ENCODE measurements at regions not wholly inside any gene's neighbourhood (a gene's known extent, or its start where the extent isn't known, plus 50 kb on each side); places are given as distances from the start of the nearest gene placed in this dataset.

DNA sequence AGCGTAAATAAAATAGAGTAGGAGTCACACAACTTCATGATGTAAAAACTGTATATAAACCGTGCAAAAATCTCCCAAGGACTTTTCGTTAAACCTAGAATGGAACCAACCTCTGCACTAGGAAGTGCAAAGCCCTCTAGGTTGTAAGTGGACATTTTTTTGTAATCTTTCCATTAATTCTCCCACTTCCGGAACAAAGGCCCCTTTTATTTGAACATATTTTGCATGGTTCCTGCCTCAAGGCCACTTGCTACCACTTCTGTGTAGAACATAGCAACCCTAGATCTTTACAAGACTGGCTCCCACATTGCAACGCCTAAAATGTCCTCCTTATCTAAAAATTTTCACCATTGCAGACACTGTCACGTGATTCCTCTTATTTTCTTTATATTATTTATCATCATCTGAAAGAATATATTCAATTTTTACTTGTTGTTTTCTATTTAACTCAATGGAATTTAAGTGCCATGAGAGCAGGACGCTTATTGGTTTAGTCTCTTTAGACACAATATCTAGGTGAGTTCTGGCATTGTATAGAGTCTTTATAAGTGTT is 249.6 kb upstream of the TMEFF2 start:
- no peak for TF ChIP-seq USF2 (IDR thresholded peaks at IDR 0.05; ENCODE audit: low read length)
- no peak for TF ChIP-seq POLR2A (IDR thresholded peaks at IDR 0.05; ENCODE audit: control extremely low read depth in 1 of 2, low read depth in 2 of 2, low read length in 2 of 2)
- no peak for TF ChIP-seq GABPA (IDR thresholded peaks at IDR 0.05; ENCODE audit: borderline replicate concordance, insufficient read depth, low read length)
- TF ChIP-seq, protein P1, sequence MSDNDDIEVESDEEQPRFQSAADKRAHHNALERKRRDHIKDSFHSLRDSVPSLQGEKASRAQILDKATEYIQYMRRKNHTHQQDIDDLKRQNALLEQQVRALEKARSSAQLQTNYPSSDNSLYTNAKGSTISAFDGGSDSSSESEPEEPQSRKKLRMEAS (IDR thresholded peaks at IDR 0.05): no peak
- TF ChIP-seq MAFK (IDR thresholded peaks at IDR 0.05; ENCODE audit: low read depth, low read length): no peak
- no peak for TF ChIP-seq CTCF (IDR thresholded peaks at IDR 0.05; ENCODE audit: control extremely low read depth in 1 of 3, insufficient read depth in 1 of 3, low read depth in 1 of 3, low read length in 3 of 3)
- no peak for TF ChIP-seq NANOG (IDR thresholded peaks at IDR 0.05; ENCODE audit: insufficient read depth, low read depth, low read length, poor library complexity, severe bottlenecking)
- TF ChIP-seq TCF12 (IDR thresholded peaks at IDR 0.05; ENCODE audit: low read depth, low read length): no peak
- no peak for TF ChIP-seq YY1 (IDR thresholded peaks at IDR 0.05; ENCODE audit: low read depth, low read length)
- TF ChIP-seq TAF1 (IDR thresholded peaks at IDR 0.05; ENCODE audit: low read depth, low read length): no peak
- TF ChIP-seq HDAC2 (IDR thresholded peaks at IDR 0.05; ENCODE audit: borderline replicate concordance in 1 of 2, low read depth in 2 of 2, low read length in 2 of 2): no peak
- TF ChIP-seq EZH2 (IDR thresholded peaks at IDR 0.05; ENCODE audit: low read depth, low read length, severe bottlenecking): no peak
